ENCODE measurements at regions not wholly inside any gene's neighbourhood (a gene's known extent, or its start where the extent isn't known, plus 50 kb on each side); places are given as distances from the start of the nearest gene placed in this dataset.

GRCh38 chr5:97636766-97637165, 453.7 kb upstream of the RIOK2 start:
- no peak for TF ChIP-seq CTCF (IDR thresholded peaks at IDR 0.05)
- intact Hi-C loops (cut with DNase I) = no loop called here

GRCh38 chr5:97641081-97641480, 458.0 kb upstream of the RIOK2 start:
- DNase-seq = no peak
- ATAC-seq = no peak
- no peaks in the 10 kb centered on the region for H3K36me3 ChIP-seq
- no peaks in the 10 kb centered on the region for H3K4me1 ChIP-seq
- H3K4me3 ChIP-seq = no peak overlapping the region
- intact Hi-C loops (cut with DNase I) = no loop called here
- H3K27me3 ChIP-seq (ENCODE audit: low read depth) = no peaks in the 10 kb centered on the region
- no peak for TF ChIP-seq CTCF (IDR thresholded peaks at IDR 0.05)
- H3K9me3 ChIP-seq = no peaks in the 10 kb centered on the region
- H3K27ac ChIP-seq = no peak overlapping the region

More at GRCh38 chr5:97636766-97637165, 453.7 kb upstream of the RIOK2 start:
- ATAC-seq (no peak), DNase-seq (no peak)
- no peaks in the 10 kb centered on the region for H3K27me3 ChIP-seq (ENCODE audit: low read depth)
- no peak overlapping the region for H3K27ac ChIP-seq
- H3K36me3 ChIP-seq = no peaks in the 10 kb centered on the region
- no peak overlapping the region for H3K4me3 ChIP-seq
- H3K4me1 ChIP-seq = no peaks in the 10 kb centered on the region
- no peaks in the 10 kb centered on the region for H3K9me3 ChIP-seq

- Histone ChIP-seq H3K27me3 (ENCODE audit: low read depth) (no peaks in the 10 kb centered on the region), H3K36me3 (no peaks in the 10 kb centered on the region), H3K9me3 (no peaks in the 10 kb centered on the region), H3K27ac (no peak overlapping the region), H3K4me3 (no peak overlapping the region), H3K4me1 (no peaks in the 10 kb centered on the region)
- ATAC-seq (no peak), DNase-seq (no peak)
- intact Hi-C loops (cut with DNase I) = no loop called here
- no peak for TF ChIP-seq CTCF (IDR thresholded peaks at IDR 0.05)
Observed at GRCh38 chr5:97644206-97644605, 461.2 kb upstream of the RIOK2 start.

GRCh38 chr5:97644896-97645295, 461.8 kb upstream of the RIOK2 start:
- Histone ChIP-seq H3K4me1 (no peaks in the 10 kb centered on the region), H3K9me3 (no peaks in the 10 kb centered on the region), H3K36me3 (no peaks in the 10 kb centered on the region), H3K4me3 (no peak overlapping the region), H3K27me3 (ENCODE audit: low read depth) (no peaks in the 10 kb centered on the region), H3K27ac (no peak overlapping the region)
- DNase-seq = no peak
- no peak for TF ChIP-seq CTCF (IDR thresholded peaks at IDR 0.05)
- intact Hi-C loops (cut with DNase I) = no loop called here
- ATAC-seq = no peak

- H3K9me3 ChIP-seq = no peaks in the 10 kb centered on the region
- intact Hi-C loops (cut with DNase I) = no loop called here
- no peak for ATAC-seq
- DNase-seq = no peak
- H3K4me3 ChIP-seq = no peak overlapping the region
- H3K4me1 ChIP-seq = no peaks in the 10 kb centered on the region
- no peak overlapping the region for H3K27ac ChIP-seq
- no peaks in the 10 kb centered on the region for H3K27me3 ChIP-seq (ENCODE audit: low read depth)
- no peaks in the 10 kb centered on the region for H3K36me3 ChIP-seq
- no peak for TF ChIP-seq CTCF (IDR thresholded peaks at IDR 0.05)
Observed at GRCh38 chr5:97657239-97657638, 474.2 kb upstream of the RIOK2 start.

All from lower lobe of right lung (tissue), 2 donors.